T-helper 9 cell (primary cell): ENCODE measurements at regions not wholly inside any gene's neighbourhood (a gene's known extent, or its start where the extent isn't known, plus 50 kb on each side); places are given as distances from the start of the nearest gene placed in this dataset.

Experiments used
- DNase-seq: peaks from one replicate; pipeline ENCODE4 v3.0.0-alpha.2; 2020

GRCh38 chr5:133853646-133854365 is 114.6 kb downstream of the C5orf15 start:
- DNase-seq, result no peak

DNA sequence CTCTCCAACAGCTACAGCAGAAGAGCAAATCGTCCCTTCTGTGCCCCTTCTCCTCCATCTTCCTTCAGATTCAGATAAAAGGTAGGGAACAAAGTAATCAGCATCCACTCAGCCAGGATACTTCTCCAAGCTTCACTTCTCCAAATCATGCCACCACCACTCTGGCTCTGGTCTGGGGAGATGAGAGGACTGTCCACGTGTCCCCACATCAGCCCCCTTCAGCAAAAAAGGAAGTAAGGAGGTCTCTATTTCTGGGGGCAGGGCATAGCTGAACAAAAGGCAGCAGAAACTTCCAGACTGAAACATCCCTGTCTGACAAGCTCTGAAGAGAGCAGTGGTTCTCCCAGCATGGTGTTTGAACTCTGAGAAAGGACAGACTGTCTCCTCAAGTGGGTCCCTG is 116.9 kb downstream of the C5orf15 start:
- no peak for DNase-seq

DNA sequence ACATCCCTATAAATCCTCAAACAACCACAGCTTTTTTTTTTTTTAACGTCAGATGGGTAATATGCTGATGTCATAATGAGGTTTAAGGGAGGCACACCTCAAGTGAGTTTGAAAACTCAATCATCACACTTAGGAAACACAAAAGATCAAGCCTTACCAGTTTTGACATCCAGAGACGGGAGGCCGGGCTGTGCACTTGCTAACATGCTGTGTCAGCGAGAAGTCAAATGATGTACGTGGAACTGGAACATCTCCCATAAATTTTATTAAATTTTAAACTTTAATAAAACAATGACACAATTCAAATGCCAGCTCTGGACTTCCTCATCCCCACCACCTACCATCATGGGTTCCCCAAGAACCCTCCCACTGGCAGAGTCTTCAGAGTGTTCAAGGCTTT is 117.6 kb downstream of the C5orf15 start:
- DNase-seq, result no peak

GRCh38 chr5:133849116-133849515 is 119.3 kb downstream of the C5orf15 start:
- no peak for DNase-seq

DNA sequence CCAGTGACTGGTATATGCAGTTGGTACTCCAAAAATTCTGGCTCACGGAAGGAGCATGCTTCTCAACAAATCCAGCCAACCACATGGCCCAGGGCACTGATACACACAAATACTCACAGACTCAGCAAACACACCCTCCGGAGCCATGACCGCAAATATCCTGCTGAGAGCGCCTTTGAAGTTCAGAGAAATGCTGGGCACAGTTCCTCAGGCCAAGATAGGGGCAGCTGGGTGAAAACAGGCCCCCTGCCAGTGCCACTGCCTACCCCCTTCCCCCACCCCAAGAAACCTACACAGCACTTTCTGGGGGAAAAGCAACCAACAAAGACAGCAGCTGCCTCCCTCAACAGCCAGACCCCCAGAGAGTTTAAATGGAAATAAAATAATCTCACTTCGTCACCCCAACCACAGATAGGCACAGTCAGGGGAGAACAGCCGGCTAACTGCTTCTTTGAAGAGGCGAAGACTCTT is 120.0 kb downstream of the C5orf15 start:
- no peak for DNase-seq

GRCh38 chr5:133847886-133848285 is 120.5 kb downstream of the C5orf15 start:
- DNase-seq, result no peak

DNA sequence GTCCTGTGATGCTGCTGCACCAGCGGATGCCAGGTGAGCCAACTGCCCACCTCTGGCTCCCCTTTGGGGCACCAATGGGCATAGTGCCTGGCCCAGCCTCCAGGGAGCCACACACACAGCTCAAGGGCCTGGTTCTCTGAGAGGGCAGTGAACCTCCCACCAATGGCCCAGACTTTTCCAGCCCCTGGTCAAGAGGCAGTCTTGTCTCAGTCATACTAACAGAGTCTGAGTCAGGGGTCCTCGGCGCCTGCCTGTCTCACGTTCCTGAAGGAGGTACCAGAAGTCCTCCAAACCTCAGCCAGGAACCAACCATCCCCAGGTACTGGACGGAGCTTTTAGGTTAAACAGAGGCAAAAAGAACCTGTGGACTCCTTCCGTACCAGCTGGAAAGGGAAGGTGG is 121.1 kb downstream of the C5orf15 start:
- no peak for DNase-seq

DNA sequence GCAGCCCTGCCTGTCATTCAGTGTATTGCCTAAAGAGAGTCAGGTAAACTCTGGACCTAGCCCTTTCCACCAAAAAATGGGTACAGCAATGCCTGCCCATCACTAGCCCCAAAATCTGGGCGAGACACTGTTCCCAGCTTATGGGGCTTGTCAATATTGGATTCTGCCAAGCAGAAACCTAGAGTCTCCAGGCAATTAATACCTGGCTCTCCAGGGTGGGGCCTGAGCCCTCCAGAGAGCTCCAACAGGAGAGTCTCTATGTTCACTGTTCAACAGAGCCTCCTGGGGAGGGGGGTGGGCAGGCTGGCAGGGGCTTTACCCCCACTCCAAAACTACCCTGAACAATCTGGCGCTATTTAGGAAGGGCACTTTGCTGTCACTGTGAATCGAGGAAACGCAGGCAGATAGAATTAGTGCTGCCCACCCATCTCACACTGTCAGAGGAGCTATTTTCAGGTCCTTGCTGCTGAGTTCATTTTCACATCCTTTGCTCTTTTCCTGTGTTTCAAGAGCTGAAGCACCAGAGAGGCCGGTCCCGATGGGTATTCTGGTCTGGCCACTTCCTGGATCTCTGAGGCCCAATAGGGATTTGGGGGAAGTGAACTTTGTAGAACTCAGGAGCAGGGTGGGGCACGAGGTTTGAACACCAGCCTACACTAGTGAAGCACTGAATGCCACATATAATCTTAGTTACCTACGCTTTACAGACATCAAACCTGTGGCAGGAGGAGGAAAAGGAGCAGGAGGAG is 121.8 kb downstream of the C5orf15 start:
- no peak for DNase-seq

- DNase-seq, result no peak
Measured at GRCh38 chr5:133845271-133845670, 123.2 kb downstream of the C5orf15 start.

- no peak for DNase-seq
Measured at GRCh38 chr5:133844836-133845235, 123.6 kb downstream of the C5orf15 start.

GRCh38 chr5:133843911-133844310 is 124.5 kb downstream of the C5orf15 start:
- DNase-seq, result no peak

DNA sequence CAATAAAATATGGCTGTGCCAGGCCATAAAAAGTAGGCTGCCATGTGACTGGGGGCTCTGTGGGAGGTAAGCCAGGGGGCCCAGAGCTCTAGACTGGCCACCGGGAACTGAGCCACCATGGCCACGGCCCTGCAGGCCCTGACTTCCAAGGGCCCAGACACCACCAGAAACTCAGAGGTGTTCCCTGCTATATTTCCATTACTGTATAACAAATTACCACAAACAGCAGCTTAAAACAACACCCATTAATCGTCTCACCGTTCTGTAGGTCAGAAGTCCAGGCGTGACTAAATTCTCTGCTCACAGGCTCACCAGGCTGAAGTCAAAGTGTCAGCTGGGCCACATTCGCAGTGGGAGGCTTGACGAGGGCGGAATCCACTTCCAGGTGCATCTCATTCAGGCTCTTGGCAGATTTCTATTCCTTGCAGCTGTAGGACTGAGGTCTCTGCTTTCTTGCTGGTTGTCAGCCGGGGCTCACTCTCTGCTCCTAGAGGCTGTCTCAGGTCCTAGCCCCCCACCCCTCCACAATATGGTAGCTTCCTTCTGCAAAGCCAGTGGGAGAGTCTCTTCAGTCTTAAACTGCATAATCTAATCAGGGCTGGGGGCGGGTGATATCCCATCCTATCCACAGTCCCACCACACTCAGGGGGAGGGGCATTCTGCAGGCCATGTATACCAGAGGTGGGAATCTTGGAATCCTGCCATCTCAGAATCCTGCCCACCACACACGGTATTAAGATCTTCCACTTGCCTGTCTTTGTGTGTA is 125.4 kb downstream of the C5orf15 start:
- DNase-seq, result no peak

DNA sequence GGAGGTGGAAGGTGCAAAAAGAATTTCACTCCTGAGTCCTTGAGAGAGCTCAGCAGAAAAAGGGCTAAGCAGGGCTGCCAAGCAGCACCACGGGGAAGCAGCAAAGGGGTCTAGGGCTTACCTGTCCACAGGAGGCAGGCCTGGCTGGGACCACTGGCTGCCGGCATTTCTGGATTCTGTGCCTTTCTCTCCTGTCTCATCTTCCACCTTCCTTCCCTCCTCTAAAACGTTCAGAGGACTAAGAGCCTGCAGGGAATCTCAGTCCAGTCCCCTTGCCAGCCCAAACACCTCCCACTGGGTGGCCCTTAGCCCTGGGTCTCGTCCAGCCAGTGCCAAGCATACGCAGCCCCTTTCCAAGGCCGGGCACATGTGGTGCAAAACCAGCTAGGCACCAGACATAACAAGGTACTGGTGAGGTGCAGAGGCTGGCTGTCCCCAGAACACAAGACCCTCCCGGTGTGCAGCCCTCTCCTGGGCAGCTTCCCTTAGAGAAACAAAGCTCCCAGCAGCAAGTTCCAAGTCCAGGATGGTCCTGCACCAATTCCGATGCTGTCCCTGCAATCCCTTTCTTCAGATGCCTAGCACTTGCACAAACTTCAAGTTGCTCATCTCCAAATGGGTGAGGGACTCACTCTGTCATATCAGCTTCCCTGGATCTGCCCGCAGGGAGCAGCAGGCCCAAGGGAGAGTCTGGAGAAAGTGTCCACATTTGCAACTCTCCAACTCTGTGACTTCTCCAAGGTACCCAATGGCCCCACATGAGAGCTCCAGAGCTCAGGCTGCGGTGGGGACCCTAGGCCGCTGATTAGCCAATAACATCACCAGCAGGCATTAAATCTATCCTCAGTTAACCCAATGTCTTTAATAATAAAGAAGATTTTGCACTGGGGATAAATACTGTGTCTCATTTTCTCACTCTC is 126.3 kb downstream of the C5orf15 start:
- DNase-seq, result no peak

GRCh38 chr5:133840168-133840567 is 128.3 kb downstream of the C5orf15 start:
- no peak for DNase-seq

GRCh38 chr5:133839721-133840120 is 128.7 kb downstream of the C5orf15 start:
- DNase-seq, result no peak

DNA sequence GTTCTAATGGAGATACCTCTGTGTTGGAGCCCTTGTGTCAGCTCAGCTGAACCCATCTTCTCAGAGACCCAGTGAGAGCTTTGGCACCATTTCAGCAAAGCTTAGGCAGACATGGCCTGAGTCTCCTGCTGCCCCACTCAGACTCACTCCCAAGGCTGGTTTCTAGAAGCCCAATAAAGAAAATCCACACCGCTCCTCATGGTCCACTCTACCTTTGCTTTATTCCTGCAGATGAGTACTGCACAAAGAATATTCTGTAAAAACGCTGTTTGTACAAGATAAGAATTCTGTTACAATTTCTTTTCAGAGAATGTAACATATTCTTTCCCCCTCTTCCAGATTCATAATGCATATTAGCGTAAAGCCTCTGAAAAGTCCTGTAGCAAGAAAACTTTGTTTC is 129.3 kb downstream of the C5orf15 start:
- no peak for DNase-seq

DNA sequence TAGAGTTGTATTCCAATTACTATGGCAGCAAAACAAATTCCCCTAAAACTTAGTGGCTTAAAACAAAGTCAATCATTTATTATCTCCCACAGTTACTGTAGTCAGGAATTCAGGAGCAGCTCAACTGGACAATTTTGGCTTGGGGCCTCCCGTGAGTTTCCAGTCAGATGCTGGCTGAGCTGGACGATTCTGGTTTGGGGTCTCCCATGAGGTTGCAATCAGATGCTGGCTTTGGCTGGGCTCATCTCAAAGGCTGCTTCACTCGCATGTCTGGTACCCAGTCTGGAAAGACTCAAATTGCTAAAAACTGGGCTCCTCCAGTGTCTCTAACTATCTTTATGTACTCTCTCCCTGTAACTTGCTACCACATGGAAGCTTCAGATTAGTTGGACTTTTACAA is 130.1 kb downstream of the C5orf15 start:
- no peak for DNase-seq

- no peak for DNase-seq
Measured at GRCh38 chr5:133831491-133832224, 136.8 kb downstream of the C5orf15 start.

- no peak for DNase-seq
Measured at GRCh38 chr5:133830911-133831310, 137.5 kb downstream of the C5orf15 start.

DNA sequence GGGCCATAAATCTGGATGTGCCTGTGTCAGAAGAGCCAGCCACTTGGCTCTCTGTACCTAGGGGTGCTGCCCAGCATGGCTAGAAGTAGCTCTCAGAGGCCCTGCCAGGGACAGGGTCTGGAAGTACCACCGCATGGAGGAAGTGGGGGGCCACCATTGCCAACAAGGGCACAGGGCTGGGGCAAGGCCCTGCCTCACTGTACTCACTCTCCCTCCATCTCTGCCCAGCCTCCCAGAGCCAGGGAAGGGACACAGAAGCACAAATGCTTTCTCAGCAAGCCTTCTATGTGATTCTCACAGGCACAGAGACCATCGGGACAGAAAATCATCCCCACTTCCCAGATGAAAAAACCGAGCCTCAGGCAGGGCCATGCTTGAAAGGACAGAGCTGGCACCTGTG is 138.1 kb downstream of the C5orf15 start:
- DNase-seq, result no peak

- no peak for DNase-seq
Measured at GRCh38 chr5:133829786-133830185, 138.6 kb downstream of the C5orf15 start.

GRCh38 chr5:133828722-133829121 is 139.7 kb downstream of the C5orf15 start:
- DNase-seq, result no peak
